ENCODE measurements at regions not wholly inside any gene's neighbourhood (a gene's known extent, or its start where the extent isn't known, plus 50 kb on each side); places are given as distances from the start of the nearest gene placed in this dataset.

GRCh38 chr12:87923361-87923760 is 105.8 kb downstream of the C12orf50 start:
- DNase-seq (no peak), ATAC-seq (no peak)
- Mint-ChIP-seq H3K27ac (no peak overlapping the region), H3K4me1 (ENCODE audit: low read depth) (no peaks in the 10 kb centered on the region), H3K9me3 (no peaks in the 10 kb centered on the region), H3K36me3 (ENCODE audit: low read depth) (no peaks in the 10 kb centered on the region), H3K4me3 (no peak overlapping the region), H3K27me3 (no peaks in the 10 kb centered on the region)
- ChIA-PET CTCF (interaction anchor here (0.7 kb wide), 1 partner anchor 32 kb away, joined by 4 read pairs; no protein-coding TSS in a partner anchor), POLR2A (no interaction called here)
- TF ChIP-seq, protein P1, sequence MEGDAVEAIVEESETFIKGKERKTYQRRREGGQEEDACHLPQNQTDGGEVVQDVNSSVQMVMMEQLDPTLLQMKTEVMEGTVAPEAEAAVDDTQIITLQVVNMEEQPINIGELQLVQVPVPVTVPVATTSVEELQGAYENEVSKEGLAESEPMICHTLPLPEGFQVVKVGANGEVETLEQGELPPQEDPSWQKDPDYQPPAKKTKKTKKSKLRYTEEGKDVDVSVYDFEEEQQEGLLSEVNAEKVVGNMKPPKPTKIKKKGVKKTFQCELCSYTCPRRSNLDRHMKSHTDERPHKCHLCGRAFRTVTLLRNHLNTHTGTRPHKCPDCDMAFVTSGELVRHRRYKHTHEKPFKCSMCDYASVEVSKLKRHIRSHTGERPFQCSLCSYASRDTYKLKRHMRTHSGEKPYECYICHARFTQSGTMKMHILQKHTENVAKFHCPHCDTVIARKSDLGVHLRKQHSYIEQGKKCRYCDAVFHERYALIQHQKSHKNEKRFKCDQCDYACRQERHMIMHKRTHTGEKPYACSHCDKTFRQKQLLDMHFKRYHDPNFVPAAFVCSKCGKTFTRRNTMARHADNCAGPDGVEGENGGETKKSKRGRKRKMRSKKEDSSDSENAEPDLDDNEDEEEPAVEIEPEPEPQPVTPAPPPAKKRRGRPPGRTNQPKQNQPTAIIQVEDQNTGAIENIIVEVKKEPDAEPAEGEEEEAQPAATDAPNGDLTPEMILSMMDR (IDR thresholded peaks at IDR 0.05) = no peak
- intact Hi-C loops (cut with micrococcal nuclease) = no loop called here

- no peak for ATAC-seq
- H3K4me1 Mint-ChIP-seq (ENCODE audit: low read depth) = no peaks in the 10 kb centered on the region
- DNase-seq = no peak
- H3K9me3 Mint-ChIP-seq = no peaks in the 10 kb centered on the region
- intact Hi-C loops (cut with micrococcal nuclease) = no loop called here
- ChIA-PET POLR2A (no interaction called here), CTCF (interaction anchor here (0.6 kb wide), 1 partner anchor 119 kb away, joined by 3 read pairs; no protein-coding TSS in a partner anchor)
- no peaks in the 10 kb centered on the region for H3K36me3 Mint-ChIP-seq (ENCODE audit: low read depth)
- no peak overlapping the region for H3K27ac Mint-ChIP-seq
- no peak overlapping the region for H3K4me3 Mint-ChIP-seq
- no peaks in the 10 kb centered on the region for H3K27me3 Mint-ChIP-seq
- TF ChIP-seq, protein P1 (IDR thresholded peaks at IDR 0.05) = no peak
These were observed 106.5 kb downstream of the C12orf50 start for GRCh38 chr12:87922736-87923135.

DNA sequence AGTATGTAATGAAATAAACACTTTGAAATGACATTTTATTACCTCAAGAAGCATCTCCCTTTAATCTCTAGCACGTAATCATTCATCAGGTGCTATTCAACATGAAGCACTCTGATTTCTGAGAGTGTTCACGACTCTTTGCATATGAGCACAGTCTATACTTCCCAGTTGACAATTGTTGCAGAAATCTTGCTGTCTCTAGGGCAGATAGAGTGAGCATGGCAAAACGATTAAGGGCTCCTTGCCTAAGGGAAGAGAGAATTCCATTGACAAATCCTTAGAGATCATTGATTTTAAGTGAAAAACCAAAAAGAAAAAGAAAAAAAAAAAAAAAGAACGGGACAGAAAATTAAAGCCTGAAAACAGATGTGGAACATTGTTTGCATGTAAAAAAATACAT is 107.6 kb downstream of the C12orf50 start:
- no peaks in the 10 kb centered on the region for H3K4me1 Mint-ChIP-seq (ENCODE audit: low read depth)
- H3K27me3 Mint-ChIP-seq = no peaks in the 10 kb centered on the region
- TF ChIP-seq, protein P1 (IDR thresholded peaks at IDR 0.05) = no peak
- CTCF ChIA-PET = no interaction called here
- H3K9me3 Mint-ChIP-seq = no peaks in the 10 kb centered on the region
- H3K4me3 Mint-ChIP-seq = no peak overlapping the region
- no peaks in the 10 kb centered on the region for H3K36me3 Mint-ChIP-seq (ENCODE audit: low read depth)
- POLR2A ChIA-PET = no interaction called here
- no peak for DNase-seq
- no peak for ATAC-seq
- intact Hi-C loops (cut with micrococcal nuclease) = no loop called here
- H3K27ac Mint-ChIP-seq = no peak overlapping the region

- TF ChIP-seq, protein P1 (IDR thresholded peaks at IDR 0.05) = no peak
- Mint-ChIP-seq H3K4me1 (ENCODE audit: low read depth) (no peaks in the 10 kb centered on the region), H3K9me3 (no peaks in the 10 kb centered on the region), H3K27me3 (no peaks in the 10 kb centered on the region), H3K4me3 (no peak overlapping the region), H3K36me3 (ENCODE audit: low read depth) (no peaks in the 10 kb centered on the region), H3K27ac (no peak overlapping the region)
- ChIA-PET POLR2A (no interaction called here), CTCF (no interaction called here)
- ATAC-seq (no peak), DNase-seq (no peak)
- intact Hi-C loops (cut with micrococcal nuclease) = no loop called here
These were observed 109.1 kb downstream of the C12orf50 start for GRCh38 chr12:87920139-87920538.

GRCh38 chr12:87901457-87901856 is 127.7 kb downstream of the C12orf50 start:
- H3K27ac Mint-ChIP-seq = no peak overlapping the region
- H3K4me1 Mint-ChIP-seq (ENCODE audit: low read depth) = no peaks in the 10 kb centered on the region
- no peak overlapping the region for H3K4me3 Mint-ChIP-seq
- TF ChIP-seq, protein P1 (IDR thresholded peaks at IDR 0.05) = no peak
- ChIA-PET POLR2A (no interaction called here), CTCF (no interaction called here)
- DNase-seq = no peak
- no peaks in the 10 kb centered on the region for H3K27me3 Mint-ChIP-seq
- H3K9me3 Mint-ChIP-seq = no peaks in the 10 kb centered on the region
- intact Hi-C loops (cut with micrococcal nuclease) = no loop called here
- no peak for ATAC-seq
- H3K36me3 Mint-ChIP-seq (ENCODE audit: low read depth) = no peaks in the 10 kb centered on the region
